Daoy (cell line): ENCODE measurements at regions not wholly inside any gene's neighbourhood (a gene's known extent, or its start where the extent isn't known, plus 50 kb on each side); places are given as distances from the start of the nearest gene placed in this dataset.
"Not testable (repeated sequence)": the region's sequence is repeated elsewhere in the genome, so short reads cannot be mapped to it uniquely, and the experiment has no call there.

Experiments
- DNase-seq: peaks from one replicate; pipeline ENCODE4 v3.0.0-alpha.2; 2015; ENCODE audit warnings: low read depth

- DNase-seq: not testable (repeated sequence)
Measured at GRCh38 chr6:3672339-3672738, 79.2 kb downstream of the PXDC1 start.

- DNase-seq: no peak
Measured at GRCh38 chr6:3671382-3671781, 80.1 kb downstream of the PXDC1 start.

- DNase-seq: no peak
Measured at GRCh38 chr6:3670356-3670755, 81.2 kb downstream of the PXDC1 start.

GRCh38 chr6:3669916-3670315 lies 81.6 kb downstream of the PXDC1 start:
- no peak for DNase-seq

GRCh38 chr6:3665608-3666007 lies 85.9 kb downstream of the PXDC1 start:
- no peak for DNase-seq

GRCh38 chr6:3664625-3665041 lies 86.9 kb downstream of the PXDC1 start:
- no peak for DNase-seq

GRCh38 chr6:3663811-3664210 lies 87.7 kb downstream of the PXDC1 start:
- no peak for DNase-seq

- no peak for DNase-seq
Measured at GRCh38 chr6:3663081-3663480, 88.4 kb downstream of the PXDC1 start.

GRCh38 chr6:3661390-3661789 lies 90.1 kb downstream of the PXDC1 start:
- DNase-seq: no peak

GRCh38 chr6:3660473-3660872 lies 91.0 kb downstream of the PXDC1 start:
- no peak for DNase-seq

- DNase-seq: no peak
Measured at GRCh38 chr6:3659748-3660147, 91.8 kb downstream of the PXDC1 start.

GRCh38 chr6:3656076-3656475 lies 95.4 kb downstream of the PXDC1 start:
- no peak for DNase-seq

GRCh38 chr6:3654898-3655297 lies 96.6 kb downstream of the PXDC1 start:
- no peak for DNase-seq

- DNase-seq: no peak
Measured at GRCh38 chr6:3654436-3654835, 97.1 kb downstream of the PXDC1 start.

GRCh38 chr6:3653528-3654070 lies 97.9 kb downstream of the PXDC1 start:
- DNase-seq: no peak

GRCh38 chr6:3651698-3652229 lies 99.7 kb downstream of the PXDC1 start:
- no peak for DNase-seq

GRCh38 chr6:3650959-3651697 lies 100.4 kb downstream of the PXDC1 start:
- no peak for DNase-seq

GRCh38 chr6:3650076-3650958 lies 101.2 kb downstream of the PXDC1 start:
- DNase-seq: no peak

- no peak for DNase-seq
Measured at GRCh38 chr6:3648724-3649123, 102.8 kb downstream of the PXDC1 start.

GRCh38 chr6:3646616-3647362 lies 104.7 kb downstream of the PXDC1 start:
- DNase-seq: no peak

GRCh38 chr6:3644739-3645012 lies 106.8 kb downstream of the PXDC1 start:
- peak; percentile 18 for DNase-seq
